Posterior cingulate gyrus (tissue), 11 donors: ENCODE measurements at regions not wholly inside any gene's neighbourhood (a gene's known extent, or its start where the extent isn't known, plus 50 kb on each side); places are given as distances from the start of the nearest gene placed in this dataset.

Source experiments
- DNase-seq, 10 donors: peaks; one replicate each; pipeline versions ENCODE4 v3.0.0 to v3.0.0-alpha.2; 2020 to 2021; ENCODE audit warnings: mixed read lengths in 3 of 10
- intact Hi-C: fragments of 100-400 bp; cut with DNase I; formaldehyde crosslinking; loops from one replicate; pipeline ENCODE4 v1.15.1; 2023

GRCh38 chr17:62121025-62121730 is 56.1 kb upstream of the MED13 start:
- no peak for DNase-seq
- intact Hi-C loops: no loop called here

GRCh38 chr17:62119373-62119772 is 54.3 kb upstream of the MED13 start:
- intact Hi-C loops: no loop called here
- DNase-seq: no peak
